ENCODE measurements at regions not wholly inside any gene's neighbourhood (a gene's known extent, or its start where the extent isn't known, plus 50 kb on each side); places are given as distances from the start of the nearest gene placed in this dataset.

GRCh38 chr10:1882180-1882579, 144.9 kb upstream of the ADARB2 start:
- DNase-seq (ENCODE audit: low spot score): no peak

- DNase-seq (ENCODE audit: low spot score): no peak
These were observed 144.3 kb upstream of the ADARB2 start for GRCh38 chr10:1881636-1882035.

DNA sequence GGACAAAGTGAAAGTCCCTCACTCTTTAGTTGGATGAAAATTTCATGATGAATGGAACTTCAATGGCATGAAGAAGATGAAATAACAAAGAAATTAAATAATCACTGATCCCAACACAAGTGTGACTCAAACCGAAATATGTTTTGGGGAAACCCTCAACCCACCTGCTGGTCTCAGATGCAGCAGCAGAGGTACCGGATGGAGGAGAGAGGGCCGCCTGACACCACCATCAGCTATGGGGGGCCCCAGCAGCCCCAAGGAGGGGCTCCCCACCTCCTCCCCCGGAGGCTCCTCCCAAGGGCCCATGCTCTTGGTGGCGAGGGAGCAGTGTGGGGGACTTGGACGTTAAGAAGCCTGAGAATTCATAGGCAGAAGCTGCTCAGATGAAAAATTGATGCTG, 137.2 kb upstream of the ADARB2 start:
- no peak for DNase-seq (ENCODE audit: low spot score)

DNA sequence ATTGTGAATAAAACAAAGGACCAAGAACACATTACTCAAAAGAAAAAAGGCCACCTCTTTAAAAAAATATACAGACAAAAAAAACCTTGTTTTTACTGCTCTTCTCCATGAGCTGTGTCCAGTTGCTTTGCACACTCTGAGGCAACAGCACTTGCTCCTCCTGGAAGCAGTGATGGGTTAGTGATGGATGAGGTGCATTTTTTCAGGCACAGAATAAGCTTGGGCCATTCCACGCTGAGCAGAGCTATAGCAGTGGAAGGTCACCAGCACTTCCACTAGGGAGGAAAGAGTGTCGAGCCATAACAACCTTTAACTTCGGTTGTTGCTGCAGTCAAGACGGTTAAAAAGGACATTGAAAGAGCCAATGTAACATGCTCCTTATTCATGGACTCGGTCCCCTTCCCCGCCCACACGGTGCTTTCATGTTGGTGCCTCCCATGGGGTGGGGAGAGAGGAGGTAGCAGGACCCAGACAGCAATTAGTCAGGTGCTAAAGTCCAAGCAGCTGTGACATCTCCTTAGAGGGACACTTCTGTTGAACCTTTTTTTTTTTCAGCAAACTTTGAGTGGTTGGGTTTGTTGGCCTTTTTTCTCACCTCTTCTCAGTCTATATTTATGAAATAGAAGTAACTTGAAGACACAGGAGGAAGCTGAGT, 136.5 kb upstream of the ADARB2 start:
- no peak for DNase-seq (ENCODE audit: low spot score)

- DNase-seq (ENCODE audit: low spot score): no peak
These were observed 134.9 kb upstream of the ADARB2 start for GRCh38 chr10:1872151-1872726.

GRCh38 chr10:1870491-1870890, 133.2 kb upstream of the ADARB2 start:
- no peak for DNase-seq (ENCODE audit: low spot score)

- no peak for DNase-seq (ENCODE audit: low spot score)
These were observed 132.5 kb upstream of the ADARB2 start for GRCh38 chr10:1869861-1870260.

DNA sequence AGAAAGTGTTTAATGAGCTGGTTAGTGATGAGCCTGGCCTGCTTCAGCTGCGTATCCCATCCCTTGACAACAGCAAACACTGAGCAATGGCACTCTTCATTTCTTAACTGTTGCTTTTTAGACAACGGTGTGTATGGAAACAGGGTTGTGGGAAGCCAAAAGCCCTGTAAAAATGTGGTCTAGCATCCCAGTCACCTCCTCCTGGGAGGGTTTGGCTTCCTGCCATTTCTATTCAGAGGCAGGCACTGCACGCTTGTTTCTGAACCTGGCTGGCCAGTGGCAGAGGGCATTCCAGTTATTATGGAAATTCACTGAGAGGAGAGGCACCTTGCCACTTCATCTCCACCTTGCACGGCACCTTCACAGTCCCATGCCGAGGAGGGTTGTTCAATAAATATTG, 123.0 kb upstream of the ADARB2 start:
- DNase-seq (ENCODE audit: low spot score): no peak

DNA sequence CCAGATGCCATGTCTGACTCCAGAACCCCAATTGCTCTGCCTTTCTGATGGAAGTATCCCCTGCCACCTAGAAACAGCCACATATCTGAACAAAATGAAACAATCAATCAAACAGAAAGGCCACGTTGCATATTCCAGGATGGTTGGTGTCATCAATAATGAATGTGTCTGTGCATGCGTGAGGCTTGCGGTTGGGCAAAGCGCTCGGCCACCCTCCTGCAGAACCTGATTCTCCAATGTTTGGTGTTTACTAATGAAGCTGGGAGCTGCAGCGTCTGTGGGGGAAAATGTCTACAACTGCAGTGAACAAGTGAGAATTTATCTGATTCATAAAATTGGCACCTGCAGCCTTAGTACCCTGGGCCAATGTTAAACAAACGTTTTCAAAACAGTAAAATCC, 121.2 kb upstream of the ADARB2 start:
- DNase-seq (ENCODE audit: low spot score): no peak

DNA sequence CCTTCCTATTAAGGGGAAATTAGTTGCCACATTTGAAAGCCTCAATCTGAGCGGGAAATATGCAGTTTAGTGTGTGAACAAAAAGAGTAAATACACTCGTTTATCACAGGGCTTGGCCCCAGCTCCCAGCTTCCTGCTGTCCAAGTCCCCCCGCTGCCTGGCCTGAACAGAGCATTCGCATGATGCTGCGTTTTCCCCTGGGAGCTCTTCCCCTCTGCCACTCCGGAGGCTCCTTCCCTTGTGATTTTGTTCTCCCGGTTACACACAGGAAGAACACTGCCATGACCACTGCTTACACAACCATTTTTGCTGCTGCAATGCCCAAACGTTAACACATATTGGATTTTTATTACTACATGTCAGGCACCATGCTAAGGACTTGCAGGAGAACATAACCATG, 120.7 kb upstream of the ADARB2 start:
- no peak for DNase-seq (ENCODE audit: low spot score)

GRCh38 chr10:1855911-1856310, 118.6 kb upstream of the ADARB2 start:
- DNase-seq (ENCODE audit: low spot score): no peak

DNA sequence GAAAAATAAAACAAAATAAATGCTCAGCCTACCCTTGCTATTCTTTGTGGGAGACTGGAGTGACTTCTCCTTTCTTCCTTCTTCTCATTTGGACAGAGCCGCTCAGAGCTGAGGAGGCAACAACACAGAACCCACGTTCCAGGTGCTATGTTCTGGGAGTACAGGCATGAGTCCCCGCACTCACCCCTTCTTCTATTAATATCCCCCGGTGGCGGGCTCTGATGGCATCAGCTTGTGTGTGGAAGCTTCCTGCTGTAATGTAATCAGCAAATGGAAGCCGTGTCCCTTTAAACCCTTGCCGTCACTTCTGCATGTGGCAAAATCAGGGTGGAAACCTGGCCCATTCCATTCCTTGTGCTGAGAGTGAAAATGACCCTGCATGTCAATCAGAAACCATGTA, 116.9 kb upstream of the ADARB2 start:
- no peak for DNase-seq (ENCODE audit: low spot score)

DNA sequence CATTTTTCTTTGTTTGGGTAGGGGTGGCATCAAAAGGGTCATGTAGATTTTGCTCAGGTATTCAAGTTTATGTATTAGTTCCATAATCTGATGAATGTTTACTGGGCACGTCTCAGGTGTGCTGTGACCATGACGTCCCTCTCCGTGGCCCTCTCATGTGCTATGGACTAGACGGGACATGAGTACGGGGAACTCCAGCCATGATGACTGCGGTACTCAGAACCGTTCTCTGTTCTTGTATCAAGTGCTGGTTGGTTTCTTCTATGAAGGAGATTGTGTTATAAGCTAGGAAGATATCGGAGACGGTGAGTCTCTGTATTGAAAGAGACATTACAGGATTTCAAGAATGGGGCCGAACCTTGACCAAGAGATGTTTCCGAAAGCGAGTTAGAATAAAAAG, 116.5 kb upstream of the ADARB2 start:
- DNase-seq (ENCODE audit: low spot score): no peak

- no peak for DNase-seq (ENCODE audit: low spot score)
These were observed 115.5 kb upstream of the ADARB2 start for GRCh38 chr10:1852841-1853240.

GRCh38 chr10:1851762-1852161, 114.4 kb upstream of the ADARB2 start:
- DNase-seq (ENCODE audit: low spot score): no peak

DNA sequence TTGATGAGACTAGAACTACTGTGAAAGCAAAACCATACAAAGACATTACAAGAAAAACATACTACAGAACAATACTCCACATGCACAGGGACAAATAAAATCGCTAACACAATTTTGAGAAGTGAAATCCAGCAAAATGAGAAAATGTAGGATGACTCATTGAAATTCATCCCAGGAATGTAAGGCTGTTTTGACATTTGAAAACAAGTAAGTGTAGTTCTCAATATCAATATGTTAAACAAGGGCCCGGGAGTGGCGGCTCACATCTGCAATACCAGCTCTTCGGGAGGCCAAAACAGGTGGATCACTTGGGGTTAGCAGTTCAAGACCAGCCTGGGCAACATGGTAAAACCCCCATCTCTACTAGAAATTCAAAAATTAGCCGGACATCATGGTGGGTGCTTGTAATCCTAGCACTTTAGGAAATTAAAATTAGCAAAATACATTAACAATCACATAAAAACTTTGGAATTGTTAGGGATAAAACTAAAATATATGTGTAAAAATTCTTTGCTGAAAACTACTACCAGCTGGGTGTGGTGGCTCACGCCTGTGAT, 113.7 kb upstream of the ADARB2 start:
- no peak for DNase-seq (ENCODE audit: low spot score)

GRCh38 chr10:1847361-1847760, 110.0 kb upstream of the ADARB2 start:
- DNase-seq (ENCODE audit: low spot score): no peak

DNA sequence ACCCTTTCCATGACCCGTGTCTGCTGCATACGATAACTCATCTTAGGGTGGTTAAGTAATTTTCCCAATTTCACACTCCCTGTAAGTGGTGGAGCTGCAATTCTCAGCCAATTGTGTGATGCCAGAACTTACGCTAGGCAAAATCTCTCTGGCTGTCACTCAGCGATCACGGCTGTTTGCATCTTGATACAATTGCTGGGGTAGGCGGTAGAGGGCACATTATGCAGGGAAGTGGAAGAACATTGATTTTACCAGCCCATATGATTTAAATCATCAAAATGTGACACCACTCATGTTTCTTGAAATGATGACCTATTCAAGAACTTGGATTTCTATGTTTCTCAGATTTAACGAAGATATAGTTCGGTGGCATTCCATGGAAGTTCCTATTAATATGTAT, 108.7 kb upstream of the ADARB2 start:
- DNase-seq (ENCODE audit: low spot score): no peak

DNA sequence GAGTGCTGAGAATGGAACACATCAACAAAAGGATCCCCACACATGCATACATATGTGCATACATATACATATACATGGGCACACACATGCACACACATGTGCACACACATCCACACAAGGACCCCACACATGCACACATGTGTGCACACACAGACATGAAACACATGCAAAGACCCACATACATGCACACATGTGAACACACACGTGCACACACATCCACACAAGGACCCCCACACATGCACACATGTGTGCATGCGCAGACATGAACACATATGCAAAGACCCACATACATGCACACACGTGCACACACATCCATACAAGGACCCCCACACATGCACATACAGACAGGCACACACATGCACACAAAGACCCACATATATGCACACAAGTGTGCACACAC, 104.4 kb upstream of the ADARB2 start:
- no peak for DNase-seq (ENCODE audit: low spot score)

GRCh38 chr10:1829712-1830111, 92.4 kb upstream of the ADARB2 start:
- no peak for DNase-seq (ENCODE audit: low spot score)

DNA sequence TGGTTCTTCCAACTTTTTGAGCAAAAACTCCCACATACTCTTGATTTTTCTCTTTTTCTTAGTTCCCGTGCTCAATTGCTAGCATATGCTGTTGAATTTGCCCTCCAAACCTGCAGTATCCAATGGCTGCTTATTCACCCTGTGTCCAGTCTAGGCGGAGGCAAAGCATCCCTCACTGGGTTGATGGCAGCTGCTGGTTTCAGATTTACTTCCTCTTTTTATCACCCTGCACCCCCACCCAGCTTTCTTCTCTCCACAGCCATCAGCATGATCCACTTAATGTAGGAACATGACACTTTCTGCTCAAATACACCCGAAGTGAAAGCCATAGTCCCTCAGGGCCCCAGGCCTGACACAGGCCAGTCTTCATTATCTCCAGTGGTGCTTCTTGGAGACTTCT, 87.6 kb upstream of the ADARB2 start:
- no peak for DNase-seq (ENCODE audit: low spot score)

GRCh38 chr10:1814556-1814955, 77.2 kb upstream of the ADARB2 start:
- DNase-seq (ENCODE audit: low spot score): no peak

DNA sequence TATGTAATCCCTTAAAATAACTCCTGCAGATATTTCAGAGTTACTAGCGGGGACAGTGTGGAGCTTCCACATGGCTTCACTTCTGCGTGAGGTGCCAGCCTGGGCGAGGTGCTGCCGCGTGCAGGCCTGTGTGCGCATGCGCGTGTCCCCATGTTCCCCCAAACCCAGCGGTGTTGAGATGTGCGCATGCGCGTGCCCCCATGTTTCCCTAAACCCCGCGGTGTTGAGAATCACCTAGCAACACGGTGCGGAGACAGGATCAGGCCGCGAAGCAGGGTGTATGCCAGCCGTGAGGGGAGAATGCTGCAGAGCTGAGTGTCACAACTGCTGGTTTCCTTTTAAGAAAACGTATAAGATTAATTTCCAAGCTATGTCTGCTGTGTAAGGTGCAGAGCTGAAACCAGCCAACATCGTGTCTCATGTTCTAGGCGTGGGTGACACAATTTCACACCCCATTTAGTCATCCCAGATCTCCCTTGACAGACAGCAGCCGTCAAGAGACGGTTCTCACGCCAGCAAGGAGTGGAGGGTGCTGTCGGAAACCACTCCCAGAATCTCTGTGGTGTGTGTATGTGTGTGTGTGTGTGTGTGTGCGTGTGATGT, 71.9 kb upstream of the ADARB2 start:
- DNase-seq (ENCODE audit: low spot score): no peak

DNA sequence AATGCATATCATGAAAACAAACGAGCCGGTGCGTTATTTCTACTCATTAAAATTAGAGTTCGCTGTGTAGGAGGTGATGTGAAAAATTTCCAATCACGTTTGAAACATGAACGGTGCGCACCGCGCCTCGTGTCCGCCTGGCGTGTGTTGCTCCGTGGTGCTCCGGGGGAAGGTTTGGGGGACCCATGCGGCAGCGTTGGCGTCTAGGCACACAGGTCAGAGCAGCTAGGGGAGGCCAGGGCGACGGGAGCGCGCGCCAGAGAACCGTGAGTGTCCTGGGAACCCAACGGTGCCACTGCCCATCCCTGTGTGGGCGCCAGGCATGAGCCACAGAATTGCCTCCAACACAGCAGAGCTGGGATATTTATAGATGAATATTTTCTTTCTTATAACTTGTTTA, 70.6 kb upstream of the ADARB2 start:
- DNase-seq (ENCODE audit: low spot score): no peak

Measured in pons (tissue), 1 donor.